ENCODE measurements at regions not wholly inside any gene's neighbourhood (a gene's known extent, or its start where the extent isn't known, plus 50 kb on each side); places are given as distances from the start of the nearest gene placed in this dataset.
"Not testable (repeated sequence)": the region's sequence is repeated elsewhere in the genome, so short reads cannot be mapped to it uniquely, and the experiment has no call there.

DNA sequence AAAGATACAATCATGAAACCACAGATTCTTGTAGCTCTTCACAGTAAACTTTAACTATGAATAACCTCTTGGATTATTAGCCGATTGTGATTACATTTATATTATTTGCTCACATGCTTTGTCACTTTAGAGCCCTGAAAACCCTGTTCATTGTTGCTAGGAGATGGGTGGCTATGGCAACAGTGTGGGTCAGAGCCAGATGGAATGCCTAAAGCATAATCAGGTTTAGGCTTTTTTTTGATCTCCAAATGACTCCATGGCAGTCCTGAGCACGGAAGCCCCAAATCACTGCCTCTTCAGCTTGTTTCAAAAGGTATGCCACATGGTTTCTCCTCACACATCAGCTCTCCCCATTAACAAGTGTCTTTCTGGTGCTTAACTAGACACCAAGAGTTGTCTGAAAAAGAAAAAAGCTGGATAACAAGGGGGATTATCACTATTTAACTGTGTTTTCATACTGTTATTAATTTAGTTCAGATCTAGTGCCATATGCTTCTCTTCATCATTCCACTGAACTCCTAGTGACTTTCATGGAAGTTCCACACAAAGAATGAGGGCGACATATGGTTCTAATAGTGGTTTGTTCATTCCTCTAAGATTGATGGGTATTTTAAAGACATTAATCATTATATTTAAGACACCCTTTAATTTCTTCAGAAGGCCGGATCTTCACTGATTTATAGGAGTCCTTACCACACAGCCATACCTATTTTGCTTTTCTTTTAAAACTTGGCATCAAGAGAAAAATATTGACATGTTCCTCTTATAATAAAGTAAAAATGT, 88.8 kb upstream of the PAM start:
- DNase-seq: no peak

DNA sequence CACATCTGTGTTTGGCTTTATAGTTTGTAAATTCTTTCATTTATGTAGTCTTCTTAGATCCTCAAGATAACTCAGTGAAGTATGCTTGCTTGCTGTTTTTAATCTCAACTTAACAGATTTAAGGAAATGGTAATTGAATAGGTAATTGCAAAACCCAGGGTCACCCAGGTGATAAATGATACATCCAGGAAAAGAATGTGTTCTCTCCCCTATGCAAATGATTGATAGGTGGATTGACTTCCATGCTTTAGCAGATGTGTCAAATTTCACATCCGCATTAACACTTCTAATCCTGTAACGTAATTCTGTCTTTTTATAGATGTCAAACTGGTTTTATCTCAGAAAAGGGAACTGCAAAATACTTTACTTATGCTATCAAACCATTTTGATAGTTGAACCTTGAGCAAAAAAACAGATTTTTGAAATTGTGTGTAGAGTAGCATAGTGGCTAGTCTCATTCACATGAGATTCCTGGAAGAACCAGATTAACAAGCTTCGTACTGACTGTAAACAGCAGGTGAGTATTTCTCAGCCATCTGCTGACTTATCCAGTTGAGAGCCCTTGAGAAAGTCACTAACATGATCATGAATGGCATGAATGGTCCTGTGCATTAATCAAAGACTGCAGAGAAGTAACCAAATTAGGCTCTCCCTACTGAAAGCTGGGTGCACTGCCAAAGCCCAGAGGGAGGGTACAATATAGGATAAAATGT, 86.7 kb upstream of the PAM start:
- DNase-seq: no peak

DNA sequence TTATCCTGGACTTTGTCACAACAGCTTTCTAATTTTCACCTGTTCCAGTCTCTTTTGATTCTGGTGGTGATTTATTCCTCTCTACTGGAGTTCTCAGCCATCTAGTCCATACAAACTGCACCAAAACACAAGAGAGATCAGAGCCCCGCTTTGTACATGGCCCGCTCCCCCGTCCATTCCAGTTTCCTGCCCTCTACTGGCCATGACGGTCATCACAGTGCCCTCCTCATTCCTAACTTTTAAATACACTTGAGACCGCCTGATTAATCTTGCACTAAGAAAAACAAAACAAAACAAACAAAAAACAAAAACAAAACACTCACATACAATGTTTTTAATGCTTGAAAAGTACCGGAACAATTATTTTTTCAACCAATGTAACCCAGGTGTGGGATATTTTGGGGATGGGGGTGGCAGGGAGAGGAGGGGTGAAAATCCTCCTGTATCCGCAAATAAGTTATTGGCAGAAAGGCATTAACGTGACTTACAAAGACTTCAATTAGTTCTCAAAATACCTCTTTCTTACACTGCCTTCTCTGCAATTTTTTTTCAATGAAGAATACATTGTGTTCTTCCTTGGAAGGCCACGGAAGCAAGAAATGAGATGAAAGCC, 84.8 kb upstream of the PAM start:
- peak; percentile 58 for DNase-seq

DNA sequence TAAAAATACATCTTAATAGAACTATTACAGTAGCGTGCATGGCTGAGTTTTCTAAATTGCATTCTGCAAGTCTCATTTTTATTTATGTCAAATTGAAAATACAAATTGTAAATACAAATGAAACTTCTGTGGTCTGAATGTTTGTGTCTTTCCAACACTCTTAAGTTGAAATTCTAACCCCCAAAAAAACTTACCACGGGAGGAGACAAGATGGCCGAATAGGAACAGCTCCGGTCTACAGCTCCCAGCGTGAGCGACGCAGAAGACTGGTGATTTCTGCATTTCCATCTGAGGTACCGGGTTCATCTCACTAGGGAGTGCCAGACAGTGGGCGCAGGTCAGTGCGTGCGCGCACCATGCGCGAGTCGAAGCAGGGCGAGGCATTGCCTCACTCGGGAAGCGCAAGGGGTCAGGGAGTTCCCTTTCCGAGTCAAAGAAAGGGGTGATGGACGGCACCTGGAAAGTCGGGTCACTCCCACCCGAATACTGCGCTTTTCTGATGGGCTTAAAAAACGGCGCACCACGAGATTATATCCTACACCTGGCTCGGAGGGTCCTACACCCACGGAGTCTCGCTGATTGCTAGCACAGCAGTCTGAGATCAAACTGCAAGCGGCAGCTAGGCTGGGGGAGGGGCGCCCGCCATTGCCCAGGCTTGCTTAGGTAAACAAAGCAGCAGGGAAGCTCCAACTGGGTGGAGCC, 83.9 kb upstream of the PAM start:
- DNase-seq: not testable (repeated sequence)

DNA sequence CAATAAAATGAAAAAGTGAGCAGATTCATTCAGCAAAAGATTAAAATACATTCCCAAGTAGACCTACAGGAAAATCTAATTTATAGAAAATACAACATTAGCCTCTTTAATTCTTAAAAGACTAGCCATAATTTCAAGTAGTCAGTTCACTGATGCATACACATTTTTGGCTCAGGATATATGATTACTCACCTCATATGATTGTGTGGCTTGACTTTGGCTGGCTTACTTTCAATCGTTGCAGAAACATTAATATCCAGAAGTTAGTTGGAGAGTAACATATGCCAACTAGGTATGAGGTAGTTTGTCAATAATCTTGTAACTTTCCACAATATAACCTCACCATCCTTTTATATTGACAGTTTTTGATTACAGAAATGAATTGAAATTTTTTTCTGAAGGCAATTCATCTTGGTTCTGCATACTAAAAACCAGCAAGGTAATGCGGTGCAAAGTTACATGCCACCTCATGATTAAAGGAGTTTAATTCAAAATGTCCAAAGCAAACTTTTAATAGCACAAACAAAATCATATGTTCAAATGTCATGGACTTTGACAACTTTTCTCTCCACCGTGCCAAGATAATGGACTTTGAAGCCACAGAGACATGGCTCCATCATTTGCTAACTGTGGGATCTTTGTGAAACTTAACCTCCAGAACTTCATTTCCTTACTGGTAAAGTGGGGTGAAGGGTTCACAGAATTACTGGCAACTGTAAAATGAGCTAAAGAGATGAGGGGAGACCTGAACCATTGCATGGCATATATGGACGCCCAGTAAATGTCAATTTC, 76.6 kb upstream of the PAM start:
- DNase-seq: no peak

DNA sequence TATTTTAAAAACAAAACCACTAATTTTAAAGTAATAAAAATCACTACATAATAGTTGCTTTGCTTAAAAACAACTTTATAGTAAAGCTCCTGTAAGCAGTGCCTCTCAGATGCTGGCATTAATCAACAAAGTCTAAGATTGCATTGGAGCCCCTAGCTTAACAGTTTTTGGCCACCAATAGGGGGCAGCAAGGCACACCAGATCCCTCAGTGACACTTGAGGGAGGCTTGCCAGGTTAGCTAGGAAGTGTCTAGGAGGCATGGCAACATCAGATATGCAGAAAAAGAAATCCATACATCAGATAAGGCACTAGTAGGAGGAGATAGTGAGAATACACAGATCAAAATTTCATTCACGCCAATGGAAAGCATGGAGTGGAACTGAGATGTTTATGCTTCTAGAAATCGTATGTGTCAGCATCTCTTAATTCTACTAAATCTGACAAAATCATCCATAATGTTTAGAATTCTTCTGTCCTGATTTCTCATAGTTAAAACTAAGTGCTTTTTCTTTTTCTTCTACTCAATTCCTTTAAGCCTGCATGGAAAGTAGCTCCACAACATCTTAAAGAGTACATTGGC, 73.6 kb upstream of the PAM start:
- peak; percentile 82 for DNase-seq

DNA sequence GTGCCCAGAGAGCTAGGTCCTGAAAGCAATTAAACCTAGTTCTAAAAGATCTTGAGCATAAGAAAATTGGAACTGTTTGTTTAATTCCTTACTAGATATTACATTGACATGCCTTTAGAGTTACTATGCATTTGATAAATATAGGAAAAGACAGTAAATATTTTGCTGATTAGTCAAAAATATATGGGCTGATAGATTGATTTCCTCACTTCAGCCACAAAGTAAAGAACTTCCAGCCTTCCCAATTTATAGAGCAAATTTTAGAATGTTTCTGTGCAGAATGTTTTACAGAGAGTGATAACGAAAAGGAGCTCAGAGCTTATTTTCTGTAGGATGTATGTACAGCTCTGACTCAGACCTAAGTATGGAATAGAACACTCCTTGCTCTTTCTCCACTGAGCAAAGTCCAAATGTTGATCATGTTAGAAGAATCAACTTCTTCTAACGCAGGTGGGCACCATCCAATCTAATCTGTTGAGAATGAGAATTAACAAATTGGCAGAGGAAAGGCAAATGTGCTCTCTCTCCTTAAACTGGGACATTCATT, 72.9 kb upstream of the PAM start:
- no peak for DNase-seq

DNA sequence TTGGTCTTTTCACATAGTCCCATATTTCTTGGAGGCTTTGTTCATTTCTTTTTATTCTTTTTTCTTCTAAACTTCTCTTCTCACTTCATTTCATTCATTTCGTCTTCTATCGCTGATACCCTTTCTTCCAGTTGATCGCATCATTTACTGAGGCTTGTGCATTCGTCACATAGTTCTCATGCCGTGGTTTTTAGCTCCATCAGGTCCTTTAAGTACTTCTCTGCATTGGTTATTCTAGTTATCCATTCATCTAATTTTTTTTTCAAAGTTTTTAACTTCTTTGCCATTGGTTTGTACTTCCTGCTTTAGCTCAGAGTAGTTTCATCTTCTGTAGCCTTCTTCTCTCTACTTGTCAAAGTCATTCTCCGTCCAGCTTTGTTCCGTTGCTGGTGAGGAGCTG, 67.0 kb upstream of the PAM start:
- not testable (repeated sequence) for DNase-seq

DNA sequence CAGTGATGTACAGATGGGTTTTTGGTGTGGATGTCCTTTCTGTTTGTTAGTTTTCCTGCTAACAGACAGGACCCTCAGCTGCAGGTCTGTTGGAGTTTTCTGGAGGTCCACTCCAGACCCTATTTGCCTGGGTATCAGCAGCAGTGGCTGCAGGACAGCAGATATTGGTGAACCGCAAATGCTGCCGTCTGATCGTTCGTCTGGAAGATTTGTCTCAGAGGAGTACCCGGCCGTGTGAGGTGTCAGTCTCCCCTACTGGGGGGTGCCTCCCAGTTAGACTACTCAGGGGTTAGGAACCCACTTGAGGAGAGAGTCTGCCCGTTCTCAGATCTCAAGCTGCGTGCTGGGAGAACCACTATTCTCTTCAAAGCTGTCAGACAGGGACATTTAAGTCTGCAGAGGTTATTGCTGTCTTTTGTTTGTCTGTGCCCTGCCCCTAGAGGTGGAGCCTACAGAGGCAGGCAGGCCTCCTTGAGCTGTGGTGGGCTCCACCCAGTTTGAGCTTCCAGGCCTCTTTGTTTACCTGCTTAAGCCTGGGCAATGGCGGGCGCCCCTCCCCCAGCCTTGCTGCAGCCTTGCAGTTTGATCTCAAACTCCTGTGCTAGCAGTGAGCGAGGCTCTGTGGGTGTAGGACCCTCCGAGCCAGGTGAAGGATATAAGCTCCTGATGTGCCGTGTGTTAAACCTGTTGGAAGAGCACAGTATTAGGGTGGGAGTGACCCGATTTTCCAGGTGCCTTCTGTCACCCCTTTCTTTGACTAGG, 66.3 kb upstream of the PAM start:
- DNase-seq: not testable (repeated sequence)

DNA sequence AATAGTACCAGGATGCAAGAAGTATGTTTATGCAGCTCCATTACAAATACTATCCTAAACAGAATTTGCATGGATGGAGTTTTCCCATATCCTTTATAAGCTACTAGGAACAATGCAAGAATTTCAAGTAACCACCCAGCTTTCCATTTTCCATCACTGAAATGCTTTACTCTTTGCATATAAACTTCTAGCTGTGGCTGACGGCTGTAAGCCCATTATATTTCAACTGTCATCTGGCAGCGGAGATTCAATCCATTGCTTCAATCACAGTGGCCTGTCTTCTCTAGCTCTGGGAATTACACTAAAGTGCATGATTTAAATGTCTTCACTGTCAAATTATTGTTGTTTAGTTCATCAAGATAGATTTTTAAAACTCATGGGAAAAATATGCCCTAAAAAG, 64.2 kb upstream of the PAM start:
- no peak for DNase-seq

DNA sequence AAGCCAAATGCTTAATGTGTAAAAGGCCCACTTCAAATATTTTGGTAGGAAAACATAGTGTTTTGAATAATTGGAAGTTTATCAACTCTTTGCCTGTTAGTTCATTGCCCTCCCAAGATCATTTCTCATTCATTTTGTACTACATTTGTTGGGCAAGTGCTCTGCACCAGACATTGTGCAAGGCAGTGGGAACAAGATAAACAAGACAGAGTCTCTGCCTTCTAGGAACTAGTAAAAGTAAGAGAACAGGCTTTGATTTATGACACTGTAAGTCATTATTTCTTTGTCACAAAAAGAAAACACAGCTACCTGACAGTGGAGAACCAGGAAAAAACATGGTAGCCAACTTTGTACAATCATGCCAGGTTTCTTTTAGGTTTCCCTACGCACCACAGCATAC, 63.7 kb upstream of the PAM start:
- no peak for DNase-seq

DNA sequence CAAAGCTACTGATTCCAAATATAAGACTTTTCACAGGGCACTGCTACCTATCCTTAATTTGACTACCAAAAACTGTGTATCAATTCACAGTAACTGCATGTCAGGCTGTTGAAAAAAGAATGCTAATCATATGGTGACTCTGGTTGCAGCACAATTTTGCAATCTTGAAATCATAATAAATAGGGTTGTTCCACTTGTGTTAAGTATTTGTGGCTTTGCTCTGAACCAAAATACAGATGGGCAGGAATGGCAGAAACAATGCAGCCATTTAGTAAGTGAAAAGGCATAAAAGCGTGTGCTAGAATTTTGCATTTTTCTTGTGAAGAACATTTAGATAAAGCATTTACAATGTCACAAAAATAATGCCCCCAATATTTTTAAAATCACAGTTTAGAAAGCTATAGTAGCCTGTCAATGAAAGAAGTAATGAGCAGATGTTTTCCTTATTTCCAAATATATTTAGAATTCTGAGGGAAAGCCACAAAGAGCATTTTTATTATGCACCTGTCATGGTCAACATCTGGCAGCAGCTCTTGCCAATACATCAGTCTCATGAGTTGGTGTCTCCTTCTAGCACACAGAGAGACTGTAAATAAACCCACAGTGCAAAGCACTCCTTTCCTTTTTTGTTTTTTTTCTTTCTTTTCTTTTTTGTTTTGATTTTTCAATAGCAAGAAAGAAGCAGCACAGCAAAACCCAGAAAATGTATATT, 54.8 kb upstream of the PAM start:
- no peak for DNase-seq

DNA sequence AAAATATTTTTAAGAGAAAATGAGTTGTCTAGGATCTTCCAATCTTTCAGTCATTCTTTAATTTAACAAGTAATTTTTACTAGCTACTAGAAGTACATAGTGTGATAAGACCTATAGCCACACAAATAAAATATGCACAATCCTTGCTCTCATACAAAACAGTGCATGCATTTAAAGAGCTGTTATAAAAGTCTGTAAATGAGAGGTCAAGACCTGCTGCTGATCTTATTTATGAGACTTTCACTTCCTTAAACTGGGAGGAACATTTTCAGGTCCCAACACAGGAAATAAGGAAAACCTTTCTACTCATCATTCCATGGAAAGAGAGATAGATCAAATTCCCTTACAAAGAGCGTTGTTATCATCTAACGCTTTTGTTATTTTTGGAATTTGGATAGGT, 54.2 kb upstream of the PAM start:
- no peak for DNase-seq

DNA sequence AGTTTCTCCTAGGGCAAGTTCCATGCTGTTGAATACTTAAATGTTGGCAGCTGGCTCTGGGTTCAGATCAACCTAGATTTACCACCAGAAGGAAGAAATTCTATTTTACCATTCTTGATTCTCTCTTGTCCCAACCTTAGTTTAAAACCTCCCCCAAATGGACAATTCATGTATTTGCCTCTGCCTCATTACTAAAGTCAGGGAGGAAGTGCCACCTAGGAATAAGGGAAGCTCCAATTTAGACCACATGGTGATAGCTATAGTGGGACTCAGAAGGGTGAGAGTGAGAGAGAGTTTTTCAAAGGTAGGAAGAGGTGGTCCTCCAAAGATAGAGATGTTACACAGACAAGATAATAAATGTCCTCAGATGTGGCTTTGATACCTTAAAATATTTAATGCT, 53.4 kb upstream of the PAM start:
- no peak for DNase-seq
